Activated CD8-positive, alpha-beta memory T cell treated with anti-CD3 and anti-CD28 coated beads, Interleukin-2, amount 50 U/mL, for 24 hours (primary cell): ENCODE measurements at regions not wholly inside any gene's neighbourhood (a gene's known extent, or its start where the extent isn't known, plus 50 kb on each side); places are given as distances from the start of the nearest gene placed in this dataset.

Experiments
- DNase-seq: peaks from one replicate; pipeline ENCODE4 v3.0.0-alpha.2; 2020; ENCODE audit errors: extremely low read depth

- no peak for DNase-seq
Measured at GRCh38 chr2:41909584-41909983, 138.2 kb upstream of the PKDCC start.

DNA sequence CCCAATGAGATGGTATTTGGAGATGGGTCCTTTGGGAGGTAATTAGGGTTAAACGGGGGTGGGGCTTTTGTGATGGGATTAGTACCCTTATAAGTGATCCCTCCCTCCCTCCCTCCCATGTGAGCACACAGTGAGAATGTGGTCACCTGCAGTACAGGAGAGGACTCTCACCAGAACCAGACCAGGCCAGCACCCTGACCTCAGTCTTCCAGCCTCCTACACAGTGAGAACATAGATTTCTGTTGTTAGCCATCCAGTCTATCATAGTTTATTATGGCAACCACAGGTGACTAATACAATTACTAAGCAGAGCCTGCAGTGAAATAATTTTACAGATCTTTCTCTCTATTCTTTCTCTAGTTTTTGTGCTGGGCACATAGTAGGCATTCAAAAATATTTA, 137.7 kb upstream of the PKDCC start:
- no peak for DNase-seq

GRCh38 chr2:41911033-41911432, 136.8 kb upstream of the PKDCC start:
- DNase-seq = no peak

GRCh38 chr2:41912337-41912736, 135.5 kb upstream of the PKDCC start:
- DNase-seq = no peak

- DNase-seq = no peak
Measured at GRCh38 chr2:41912776-41913175, 135.0 kb upstream of the PKDCC start.

DNA sequence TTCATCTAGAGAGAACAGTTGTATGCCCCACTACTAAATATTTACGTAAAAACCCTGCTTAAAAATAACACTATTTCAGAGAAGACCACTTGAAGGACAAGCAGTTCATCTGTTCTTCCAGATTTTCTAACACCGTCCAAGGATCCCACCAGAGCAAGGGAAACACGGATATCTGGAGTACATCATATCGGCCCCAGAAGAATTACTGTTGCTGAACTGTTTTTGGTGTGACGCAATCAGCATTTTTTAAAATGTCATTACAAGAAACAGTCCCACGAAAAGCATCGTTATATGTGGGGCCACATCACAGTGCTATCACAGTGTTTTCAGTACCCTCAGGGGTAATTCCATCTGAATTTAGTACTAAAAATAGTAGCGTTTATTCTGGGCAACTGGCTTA, 134.5 kb upstream of the PKDCC start:
- no peak for DNase-seq

- DNase-seq = no peak
Measured at GRCh38 chr2:41913921-41914609, 133.8 kb upstream of the PKDCC start.

- DNase-seq = no peak
Measured at GRCh38 chr2:41914936-41915335, 132.9 kb upstream of the PKDCC start.

DNA sequence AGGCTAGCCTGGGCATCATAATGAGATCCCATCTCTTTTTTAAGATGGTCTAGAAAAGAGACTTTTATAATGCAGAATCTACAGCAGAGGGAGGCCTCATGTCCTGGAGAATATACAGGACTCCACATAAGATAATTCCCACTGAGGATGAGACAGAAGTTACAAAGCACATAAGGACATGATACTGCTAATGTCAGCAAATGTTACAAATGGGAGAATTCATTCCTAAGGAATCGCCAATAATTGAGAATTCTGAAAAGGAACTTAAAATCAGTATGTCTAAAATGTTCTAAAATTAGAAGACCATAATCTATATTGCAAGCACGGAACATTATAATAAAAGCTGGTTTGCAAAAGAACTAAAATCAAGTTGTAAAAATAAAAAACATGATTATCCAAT, 131.6 kb upstream of the PKDCC start:
- no peak for DNase-seq

- DNase-seq = no peak
Measured at GRCh38 chr2:41917587-41917986, 130.2 kb upstream of the PKDCC start.

- no peak for DNase-seq
Measured at GRCh38 chr2:41919135-41919534, 128.7 kb upstream of the PKDCC start.

GRCh38 chr2:41920181-41920580, 127.6 kb upstream of the PKDCC start:
- no peak for DNase-seq

DNA sequence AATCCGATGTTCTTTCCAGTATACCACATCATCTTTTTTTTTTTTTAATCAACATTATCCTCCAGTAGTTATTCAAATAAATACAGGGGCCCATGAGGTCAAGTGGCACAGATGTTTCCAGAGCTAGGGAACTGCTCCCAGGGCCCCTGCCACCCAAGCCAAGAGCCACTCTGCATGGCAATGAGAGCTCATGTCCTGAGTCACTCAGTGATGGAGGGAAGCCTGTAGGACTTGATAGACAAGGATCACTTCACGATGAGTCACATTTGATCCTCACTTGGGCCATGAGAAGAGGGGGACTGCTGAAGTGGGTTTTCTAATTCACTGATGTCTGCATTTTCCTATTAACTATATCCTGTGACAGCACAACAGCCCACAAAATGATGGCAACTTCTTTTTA, 127.0 kb upstream of the PKDCC start:
- no peak for DNase-seq

- no peak for DNase-seq
Measured at GRCh38 chr2:41922177-41922576, 125.6 kb upstream of the PKDCC start.

DNA sequence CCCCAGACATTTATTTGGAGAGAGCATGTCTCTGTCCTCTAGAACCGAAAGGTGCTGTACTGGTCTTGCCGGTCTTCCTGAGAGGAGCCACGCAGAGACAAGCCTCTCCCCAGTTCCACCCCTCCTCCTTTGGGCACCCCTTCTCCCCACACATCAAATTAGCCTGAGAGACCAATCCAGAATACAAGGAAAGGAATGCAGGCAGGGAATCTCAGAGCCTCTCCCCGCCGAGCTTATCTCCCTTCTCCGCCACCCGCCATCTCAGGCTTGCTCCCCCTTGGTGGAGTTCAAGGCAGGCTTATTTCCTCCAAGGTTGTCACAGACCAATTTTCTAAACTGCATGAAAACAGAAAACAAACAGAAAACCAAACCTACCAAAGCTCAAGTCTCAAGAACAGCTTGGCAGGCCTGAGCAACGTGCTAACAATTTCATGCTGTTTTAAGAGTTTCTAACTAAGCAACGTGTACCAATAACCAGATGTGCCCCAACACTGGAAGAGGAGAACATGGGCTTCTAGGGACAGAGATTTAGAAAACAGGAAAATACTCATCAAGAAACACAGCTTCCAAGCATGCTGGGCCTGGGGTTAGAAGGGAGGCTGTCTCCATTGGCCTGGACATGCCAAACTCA, 124.5 kb upstream of the PKDCC start:
- no peak for DNase-seq

- DNase-seq = no peak
Measured at GRCh38 chr2:41924024-41924423, 123.8 kb upstream of the PKDCC start.

DNA sequence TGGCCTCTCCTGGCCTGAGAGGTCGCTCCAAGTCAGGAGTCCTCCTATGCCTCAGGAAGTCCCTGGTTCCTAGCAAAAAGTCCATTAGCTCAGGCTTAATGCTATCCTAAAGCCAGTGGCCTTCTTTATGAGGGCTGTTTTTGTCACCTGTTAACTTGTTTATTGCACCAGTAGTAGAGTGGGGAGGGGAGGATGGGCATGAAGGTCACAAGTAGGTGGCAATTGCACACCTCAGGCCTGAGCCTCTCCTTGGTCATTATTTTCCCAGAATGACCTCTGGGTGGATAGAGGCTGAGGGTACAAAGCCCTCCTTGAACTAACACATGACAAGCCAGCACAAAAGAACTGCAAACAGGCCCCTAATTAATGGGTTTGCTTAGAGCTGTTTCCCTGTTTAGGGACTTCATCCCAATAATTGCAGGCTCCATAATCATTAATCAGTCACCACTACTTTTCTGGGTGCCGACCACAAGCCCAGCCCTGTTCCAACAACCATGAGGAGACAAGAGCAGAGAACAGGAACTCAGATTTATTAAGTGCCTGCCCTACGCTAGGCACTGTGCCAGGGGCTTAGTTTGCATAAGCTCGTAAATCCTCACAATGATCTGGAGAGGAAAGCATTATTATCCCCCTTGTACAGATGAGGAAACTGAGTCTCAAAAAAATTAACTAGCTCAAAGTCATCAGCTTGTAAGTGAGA, 123.0 kb upstream of the PKDCC start:
- no peak for DNase-seq

- DNase-seq = no peak
Measured at GRCh38 chr2:41925712-41926111, 122.1 kb upstream of the PKDCC start.

DNA sequence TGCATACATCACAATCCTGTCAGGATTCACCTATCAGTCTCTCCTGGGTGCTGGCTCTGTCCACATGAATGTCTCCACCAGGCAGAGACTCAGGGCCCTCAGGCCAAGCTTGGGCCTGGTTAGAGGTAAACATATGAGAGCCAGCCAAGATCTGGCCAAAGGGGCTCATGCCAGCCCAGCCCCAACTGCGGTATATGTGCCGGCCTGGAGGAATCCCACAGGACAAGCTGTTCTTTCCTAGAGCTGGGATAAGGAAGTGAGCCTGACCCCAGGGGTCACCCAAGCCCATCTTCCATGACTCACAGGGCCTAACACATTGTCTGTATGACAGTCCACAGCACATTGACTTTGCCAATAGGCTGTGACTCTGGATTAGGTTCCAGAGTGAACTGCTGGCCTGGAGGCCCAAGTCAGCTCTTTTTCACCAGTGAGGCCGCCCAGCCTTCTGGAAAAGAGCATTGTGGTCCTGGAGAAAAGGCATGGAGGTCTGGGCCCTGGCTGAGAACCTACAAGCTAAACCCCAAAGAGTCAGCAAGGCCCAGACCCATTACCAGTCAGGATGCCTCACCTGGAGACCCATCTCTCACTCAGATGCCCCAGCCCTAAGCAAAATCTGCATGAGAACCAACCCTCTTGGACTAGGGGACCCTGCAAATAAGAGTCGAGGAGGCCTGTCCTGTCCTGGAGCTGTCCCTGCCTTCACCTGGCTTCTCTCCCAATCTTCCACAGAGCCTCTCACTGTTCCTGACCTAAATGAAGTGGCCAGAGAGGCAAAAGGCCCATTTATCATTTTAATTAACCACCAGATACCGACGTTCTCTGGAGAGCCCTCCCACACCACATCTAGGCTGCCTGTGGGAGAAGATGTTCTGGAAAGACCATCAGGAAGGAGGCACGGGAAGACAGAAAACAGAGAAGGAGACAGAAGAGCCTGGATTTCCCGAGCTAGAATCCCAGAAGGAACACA, 120.9 kb upstream of the PKDCC start:
- no peak for DNase-seq

- no peak for DNase-seq
Measured at GRCh38 chr2:41927581-41928264, 120.1 kb upstream of the PKDCC start.

- DNase-seq = no peak
Measured at GRCh38 chr2:41928526-41928925, 119.3 kb upstream of the PKDCC start.
